OCI-LY1 (cell line): ENCODE measurements at regions not wholly inside any gene's neighbourhood (a gene's known extent, or its start where the extent isn't known, plus 50 kb on each side); places are given as distances from the start of the nearest gene placed in this dataset.

Source experiments
- H2AFZ ChIP-seq: fragments of 200-600 bp; sonication (generic), shearing (Covaris generic); 2 replicates; pipeline ENCODE4 v1.6.0; 2014; ENCODE audit warnings: antibody characterized with exemption, mild to moderate bottlenecking, low read length
- H3F3A ChIP-seq: fragments of 200-600 bp; sonication (generic), shearing (Covaris generic); 2 replicates; pipeline ENCODE4 v1.6.0; 2014; ENCODE audit warnings: mild to moderate bottlenecking, antibody characterized with exemption, low read length, moderate library complexity; ENCODE audit not compliant: insufficient read depth
- H3K27ac ChIP-seq: fragments of 200-600 bp; sonication (generic); 2 replicates; pipeline ENCODE4 v1.5.1; 2014; ENCODE audit warnings: low read length, mixed run types, mild to moderate bottlenecking, low read depth; ENCODE audit not compliant: poor library complexity, severe bottlenecking
- H3K27me3 ChIP-seq: fragments of 200-600 bp; sonication (generic); 2 replicates; pipeline ENCODE4 v1.6.0; 2014; ENCODE audit warnings: antibody characterized with exemption, mild to moderate bottlenecking, low read length, moderate library complexity; ENCODE audit not compliant: insufficient read depth
- H3K36me3 ChIP-seq: fragments of 200-600 bp; sonication (generic); 2 replicates; pipeline ENCODE4 v1.6.1; 2014; ENCODE audit warnings: mild to moderate bottlenecking, antibody characterized with exemption, low read length, moderate library complexity, mixed read lengths; ENCODE audit not compliant: insufficient read depth
- H3K4me1 ChIP-seq: fragments of 200-600 bp; sonication (generic); 2 replicates; pipeline ENCODE4 v1.5.1; 2014; ENCODE audit warnings: mild to moderate bottlenecking, low read length, moderate library complexity; ENCODE audit not compliant: insufficient read depth, severe bottlenecking
- H3K4me2 ChIP-seq: fragments of 200-600 bp; sonication (generic), shearing (Covaris generic); 2 replicates; pipeline ENCODE4 v1.6.1; 2014; ENCODE audit warnings: low read length
- H3K4me3 ChIP-seq: fragments of 200-600 bp; sonication (generic); 2 replicates; pipeline ENCODE4 v1.5.1; 2014; ENCODE audit warnings: low read length, low read depth, mild to moderate bottlenecking, mixed read lengths; ENCODE audit not compliant: poor library complexity, severe bottlenecking
- H3K79me2 ChIP-seq: fragments of 200-600 bp; shearing (Covaris generic); 2 replicates; pipeline ENCODE4 v1.6.1; 2016; ENCODE audit warnings: mixed run types, low read length, mixed read lengths; ENCODE audit not compliant: insufficient read depth
- H3K9ac ChIP-seq: fragments of 200-600 bp; sonication (generic), shearing (Covaris generic); 2 replicates; pipeline ENCODE4 v1.6.1; 2014; ENCODE audit warnings: mild to moderate bottlenecking, low read length, mixed read lengths
- H3K9me2 ChIP-seq: fragments of 200-600 bp; sonication (generic), shearing (Covaris generic); 2 replicates; pipeline ENCODE4 v1.6.1; 2014; ENCODE audit warnings: low read depth, mild to moderate bottlenecking, low read length, mixed read lengths
- H3K9me3 ChIP-seq: fragments of 200-600 bp; shearing (Covaris generic); 2 replicates; pipeline ENCODE4 v1.6.1; 2014; ENCODE audit warnings: low read length, mixed read lengths
- H4K20me1 ChIP-seq: fragments of 200-600 bp; sonication (generic), shearing (Covaris generic); 2 replicates; pipeline ENCODE4 v1.6.0; 2016; ENCODE audit warnings: mild to moderate bottlenecking, low read length; ENCODE audit not compliant: insufficient read depth
- CTCF ChIP-seq: fragments of 200-600 bp; sonication (generic), shearing (Covaris generic); IDR thresholded peaks from 2 replicates; pipeline ENCODE4 v1.5.1; 2017; ENCODE audit warnings: mild to moderate bottlenecking, antibody characterized with exemption, low read length, moderate library complexity, mixed read lengths
- EZH2 ChIP-seq: fragments of 200-600 bp; sonication (generic), shearing (Covaris generic); IDR thresholded peaks from 2 replicates; pipeline ENCODE4 v1.8.0; 2017; ENCODE audit warnings: borderline replicate concordance, mixed run types, mild to moderate bottlenecking, antibody characterized with exemption, low read length, moderate library complexity, mixed read lengths

GRCh38 chr13:60857698-60858097 is 460.7 kb downstream of the TDRD3 start:
- Histone ChIP-seq H3K27ac (no peak overlapping the region), H3K9me3 (no peaks in the 10 kb centered on the region), H3K79me2 (no peaks in the 10 kb centered on the region), H3F3A (no peaks in the 10 kb centered on the region), H3K36me3 (no peaks in the 10 kb centered on the region), H3K9me2 (no peaks in the 10 kb centered on the region), H2AFZ (no peak overlapping the region), H3K27me3 (no peaks in the 10 kb centered on the region), H3K4me3 (no peak overlapping the region), H3K9ac (no peak overlapping the region), H4K20me1 (no peaks in the 10 kb centered on the region), H3K4me2 (no peak overlapping the region), H3K4me1 (no peaks in the 10 kb centered on the region)
- TF ChIP-seq EZH2 = no peak
- TF ChIP-seq CTCF = no peak

- no peaks in the 10 kb centered on the region for H4K20me1 ChIP-seq
- H2AFZ ChIP-seq = no peak overlapping the region
- H3K9ac ChIP-seq = no peak overlapping the region
- H3K27me3 ChIP-seq = no peaks in the 10 kb centered on the region
- no peaks in the 10 kb centered on the region for H3K4me1 ChIP-seq
- H3K36me3 ChIP-seq = no peaks in the 10 kb centered on the region
- no peaks in the 10 kb centered on the region for H3F3A ChIP-seq
- H3K27ac ChIP-seq = no peak overlapping the region
- H3K9me3 ChIP-seq = no peaks in the 10 kb centered on the region
- H3K4me3 ChIP-seq = no peak overlapping the region
- no peak overlapping the region for H3K4me2 ChIP-seq
- H3K79me2 ChIP-seq = no peaks in the 10 kb centered on the region
- no peaks in the 10 kb centered on the region for H3K9me2 ChIP-seq
- TF ChIP-seq EZH2 (no peak), CTCF (no peak)
Observed at GRCh38 chr13:60852886-60853285, 455.9 kb downstream of the TDRD3 start.

GRCh38 chr13:60851378-60851777 is 454.4 kb downstream of the TDRD3 start:
- Histone ChIP-seq H3K36me3 (no peaks in the 10 kb centered on the region), H3K79me2 (no peaks in the 10 kb centered on the region), H3K9me2 (no peaks in the 10 kb centered on the region), H3K4me2 (no peak overlapping the region), H3K4me1 (no peaks in the 10 kb centered on the region), H2AFZ (no peak overlapping the region), H3K27me3 (no peaks in the 10 kb centered on the region), H3K27ac (no peak overlapping the region), H3K4me3 (no peak overlapping the region), H3F3A (no peaks in the 10 kb centered on the region), H3K9ac (no peak overlapping the region), H3K9me3 (no peaks in the 10 kb centered on the region), H4K20me1 (no peaks in the 10 kb centered on the region)
- TF ChIP-seq EZH2 = no peak
- no peak for TF ChIP-seq CTCF
